ENCODE measurements at regions not wholly inside any gene's neighbourhood (a gene's known extent, or its start where the extent isn't known, plus 50 kb on each side); places are given as distances from the start of the nearest gene placed in this dataset.
"Not testable (repeated sequence)": the region's sequence is repeated elsewhere in the genome, so short reads cannot be mapped to it uniquely, and the experiment has no call there.

- DNase-seq = not testable (repeated sequence)
Observed at GRCh38 chr4:69013933-69014332, 62.3 kb upstream of the UGT2A3 start.

DNA sequence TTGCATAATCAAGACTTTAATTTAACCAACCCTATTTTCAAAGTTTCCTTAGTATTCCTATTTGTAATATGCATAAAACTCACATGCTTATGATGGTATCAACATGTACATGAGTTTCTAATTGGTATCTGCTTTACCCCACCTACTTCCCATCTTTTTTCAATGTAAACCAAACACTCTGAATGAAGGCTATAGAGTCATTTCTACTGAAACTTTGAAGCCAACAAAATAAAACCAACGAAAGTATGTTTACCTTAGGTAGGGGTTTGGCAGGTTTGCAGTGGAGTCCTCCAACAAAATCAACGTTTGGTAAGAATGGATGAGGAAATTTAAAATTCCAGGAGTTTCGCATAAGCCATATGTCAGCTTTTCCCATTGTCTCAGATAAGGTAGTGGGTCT lies 66.4 kb upstream of the UGT2A3 start:
- not testable (repeated sequence) for DNase-seq

GRCh38 chr4:69019538-69020461 lies 68.2 kb upstream of the UGT2A3 start:
- not testable (repeated sequence) for DNase-seq

GRCh38 chr4:69020462-69020807 lies 68.8 kb upstream of the UGT2A3 start:
- DNase-seq = not testable (repeated sequence)

DNA sequence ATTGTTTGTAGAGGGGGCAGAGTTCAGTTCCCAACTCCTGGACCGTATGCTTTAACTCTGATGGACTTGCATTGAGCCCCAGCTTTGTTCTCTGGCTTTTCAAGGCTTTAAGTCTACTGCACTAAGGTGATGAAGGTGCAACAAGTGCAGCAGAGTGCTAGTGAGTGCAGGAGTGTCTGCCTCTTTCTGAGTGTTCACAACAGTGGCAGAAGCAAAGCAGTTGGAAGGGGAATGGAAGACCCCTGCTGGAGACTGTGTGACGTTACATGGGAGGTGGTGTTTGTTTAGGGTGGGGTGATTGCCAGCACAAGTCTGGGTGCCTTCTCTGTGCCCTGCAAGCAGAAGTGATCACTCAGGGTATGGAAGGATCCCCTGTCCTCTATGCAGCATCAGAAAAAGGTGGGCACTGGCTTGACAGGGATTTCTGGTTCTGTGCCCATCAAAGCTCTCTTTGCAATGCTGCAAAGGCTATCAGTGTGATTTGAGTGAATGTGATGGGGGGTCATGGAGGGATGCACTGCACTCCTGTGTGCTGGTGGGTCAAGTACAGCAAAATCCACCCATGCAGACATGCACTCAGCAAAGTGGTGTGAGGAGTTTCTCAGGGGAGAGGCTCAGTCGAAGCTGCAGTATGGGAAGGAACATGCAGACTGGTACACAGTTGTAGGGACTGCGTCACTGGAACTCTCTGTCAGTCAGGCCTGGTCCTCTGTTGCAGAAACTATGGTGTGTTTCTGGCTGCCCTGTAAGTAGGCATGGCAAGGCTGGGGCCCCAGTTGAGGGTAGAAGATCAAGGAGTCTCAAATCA lies 70.9 kb upstream of the UGT2B7 start:
- DNase-seq = peak in 2 of 3 experiments; percentile 10 to 37

DNA sequence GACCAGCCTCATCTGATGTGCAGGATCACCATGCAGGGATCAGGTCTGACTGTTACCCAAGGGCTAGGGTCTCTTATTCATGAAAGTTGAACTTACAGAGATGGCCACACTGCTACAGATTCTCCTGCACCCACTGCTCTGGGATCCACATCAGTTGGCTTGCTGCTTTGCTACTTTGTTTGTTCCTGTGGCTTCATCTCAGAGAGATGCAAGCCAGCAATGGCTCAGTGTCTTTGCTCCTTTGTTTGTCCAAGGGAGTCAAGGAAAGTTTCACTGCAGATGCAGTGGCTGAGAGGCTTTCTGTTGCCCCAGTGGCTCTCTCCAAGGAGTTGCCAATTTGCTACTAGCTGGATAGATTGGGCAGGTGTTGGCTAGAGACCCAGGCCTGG lies 70.3 kb upstream of the UGT2B7 start:
- no peak for DNase-seq

DNA sequence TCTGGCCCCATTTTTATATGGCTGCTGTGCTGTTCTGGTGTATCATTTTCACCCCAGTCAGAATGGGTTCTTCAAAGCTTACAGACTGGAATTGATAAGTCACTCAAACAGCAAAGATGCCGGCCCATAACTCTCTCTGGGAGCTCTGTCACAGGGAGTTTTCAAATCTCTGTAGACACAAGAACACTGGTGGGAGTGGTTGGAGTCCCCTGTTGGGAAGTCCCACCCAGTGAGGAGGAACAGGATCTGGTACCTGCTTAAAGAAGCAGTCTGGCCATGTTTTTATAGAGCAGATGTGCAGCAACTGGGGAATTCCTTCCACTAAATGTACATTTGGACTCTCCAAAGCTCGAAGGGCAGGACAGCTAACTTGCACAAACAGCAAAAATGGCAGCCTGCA lies 69.3 kb upstream of the UGT2B7 start:
- no peak for DNase-seq

DNA sequence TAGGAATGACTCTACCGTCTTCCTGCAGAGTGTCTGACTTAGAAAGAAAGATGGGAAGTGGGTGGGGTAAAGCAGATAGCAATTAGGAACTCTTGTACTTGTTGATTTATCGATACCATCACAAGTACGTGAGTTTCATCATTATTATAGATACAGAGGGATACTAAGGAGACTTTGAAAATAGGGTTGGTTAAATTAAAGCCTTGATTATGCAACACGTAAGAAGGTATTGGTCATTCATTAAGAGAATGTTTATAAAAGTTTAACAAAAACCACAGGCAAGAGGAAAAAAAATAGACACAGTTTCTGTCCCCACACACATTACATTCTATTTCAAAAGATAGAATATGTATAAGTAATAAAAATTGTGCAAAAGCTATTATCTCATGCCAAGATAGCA lies 65.9 kb upstream of the UGT2B7 start:
- DNase-seq = no peak

DNA sequence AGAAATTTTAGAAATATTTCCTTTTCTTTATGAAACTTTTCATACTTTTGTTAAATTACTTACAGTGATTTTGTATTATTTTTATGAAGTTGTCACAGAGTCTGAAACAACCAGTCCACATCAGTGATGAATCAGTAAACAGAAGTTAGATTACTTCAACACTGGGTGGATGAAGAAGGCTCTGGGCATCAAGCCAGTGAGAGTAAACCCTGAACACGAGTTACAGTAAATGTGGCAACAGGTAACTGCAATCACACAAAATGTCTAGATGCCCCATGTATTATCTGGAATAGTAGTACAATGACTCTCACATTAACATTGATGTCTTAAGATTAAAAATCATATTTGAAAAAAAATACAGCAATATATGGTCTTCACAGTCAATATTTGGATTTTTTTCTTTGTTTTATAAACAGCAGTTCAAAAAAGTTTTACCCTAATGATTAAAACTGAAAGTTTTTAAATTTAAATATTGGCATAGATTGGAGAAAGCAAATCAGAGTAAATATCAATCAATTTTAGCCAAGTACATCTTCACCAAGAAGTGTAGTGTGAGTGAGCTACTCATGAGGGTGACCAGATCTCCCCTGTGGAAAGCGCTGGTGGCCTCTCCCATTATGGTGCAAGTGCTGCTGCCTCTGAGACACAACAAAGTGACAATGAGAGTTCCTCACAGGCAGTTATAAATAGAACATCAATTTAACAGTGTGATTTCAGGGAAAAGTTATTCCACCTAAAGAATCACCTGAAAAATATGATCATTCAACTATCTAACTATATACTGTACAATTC lies 63.2 kb upstream of the UGT2B7 start:
- no peak for DNase-seq

- not testable (repeated sequence) for DNase-seq
Observed at GRCh38 chr4:69034315-69034740, 61.9 kb upstream of the UGT2B7 start.

- DNase-seq = no peak
Observed at GRCh38 chr4:69038582-69038981, 57.7 kb upstream of the UGT2B7 start.

- no peak for DNase-seq
Observed at GRCh38 chr4:69039071-69039470, 57.2 kb upstream of the UGT2B7 start.

- DNase-seq = no peak
Observed at GRCh38 chr4:69044247-69044646, 52.0 kb upstream of the UGT2B7 start.

Measured in NCI-H1417 (cell line).